ENCODE measurements at regions not wholly inside any gene's neighbourhood (a gene's known extent, or its start where the extent isn't known, plus 50 kb on each side); places are given as distances from the start of the nearest gene placed in this dataset.

DNA sequence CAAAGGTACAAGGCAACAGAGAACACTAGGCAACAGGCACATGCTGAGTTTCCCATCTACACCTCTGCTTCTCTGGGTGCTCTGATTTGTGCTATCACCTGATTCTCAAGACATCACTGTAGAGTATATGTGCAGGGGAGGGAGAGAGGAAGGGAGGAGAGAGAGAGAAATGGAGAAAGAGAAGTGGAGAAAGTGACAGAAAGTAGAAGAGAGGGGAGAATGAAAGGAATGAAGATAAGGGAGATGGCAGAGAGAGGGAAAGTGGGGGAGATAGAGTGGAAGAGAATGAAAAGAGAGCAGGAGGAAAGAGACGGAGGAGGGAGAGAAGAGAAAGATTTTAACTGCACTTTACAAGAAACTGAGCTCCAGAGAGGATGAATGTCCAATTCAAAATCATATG is 340.7 kb upstream of the CDH5 start:
- TF ChIP-seq EP300 (IDR thresholded peaks at IDR 0.05) (no peak), POLR2AphosphoS5 (IDR thresholded peaks at IDR 0.05) (no peak), POLR2A (IDR thresholded peaks at IDR 0.05) (no peak)
- TF ChIP-seq, protein P1, sequence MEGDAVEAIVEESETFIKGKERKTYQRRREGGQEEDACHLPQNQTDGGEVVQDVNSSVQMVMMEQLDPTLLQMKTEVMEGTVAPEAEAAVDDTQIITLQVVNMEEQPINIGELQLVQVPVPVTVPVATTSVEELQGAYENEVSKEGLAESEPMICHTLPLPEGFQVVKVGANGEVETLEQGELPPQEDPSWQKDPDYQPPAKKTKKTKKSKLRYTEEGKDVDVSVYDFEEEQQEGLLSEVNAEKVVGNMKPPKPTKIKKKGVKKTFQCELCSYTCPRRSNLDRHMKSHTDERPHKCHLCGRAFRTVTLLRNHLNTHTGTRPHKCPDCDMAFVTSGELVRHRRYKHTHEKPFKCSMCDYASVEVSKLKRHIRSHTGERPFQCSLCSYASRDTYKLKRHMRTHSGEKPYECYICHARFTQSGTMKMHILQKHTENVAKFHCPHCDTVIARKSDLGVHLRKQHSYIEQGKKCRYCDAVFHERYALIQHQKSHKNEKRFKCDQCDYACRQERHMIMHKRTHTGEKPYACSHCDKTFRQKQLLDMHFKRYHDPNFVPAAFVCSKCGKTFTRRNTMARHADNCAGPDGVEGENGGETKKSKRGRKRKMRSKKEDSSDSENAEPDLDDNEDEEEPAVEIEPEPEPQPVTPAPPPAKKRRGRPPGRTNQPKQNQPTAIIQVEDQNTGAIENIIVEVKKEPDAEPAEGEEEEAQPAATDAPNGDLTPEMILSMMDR (IDR thresholded peaks at IDR 0.05), result no peak

Data from suprapubic skin (tissue), 4 donors.